ENCODE measurements at regions not wholly inside any gene's neighbourhood (a gene's known extent, or its start where the extent isn't known, plus 50 kb on each side); places are given as distances from the start of the nearest gene placed in this dataset.
"Not testable (repeated sequence)": the region's sequence is repeated elsewhere in the genome, so short reads cannot be mapped to it uniquely, and the experiment has no call there.

GRCh38 chr4:28443801-28444412, 1583.3 kb downstream of the STIM2 start:
- peak; percentile 50 to 66 for DNase-seq
- Histone ChIP-seq H3K4me3 (no peak overlapping the region), H3K36me3 (no peaks in the 10 kb centered on the region), H3K4me1 (peaks cover 5% of the 10 kb centered on the region), H3K27me3 (no peaks in the 10 kb centered on the region), H3K9me3 (replicated peaks) (no peaks in the 10 kb centered on the region), H3K27ac (peak overlapping the region; percentile 42)

GRCh38 chr4:28444886-28445496, 1584.3 kb downstream of the STIM2 start:
- Histone ChIP-seq H3K27ac (no peak overlapping the region), H3K9me3 (replicated peaks) (no peaks in the 10 kb centered on the region), H3K4me3 (no peak overlapping the region), H3K27me3 (no peaks in the 10 kb centered on the region), H3K4me1 (peaks cover 8% of the 10 kb centered on the region), H3K36me3 (no peaks in the 10 kb centered on the region)
- no peak for DNase-seq

GRCh38 chr4:28449085-28449484, 1588.4 kb downstream of the STIM2 start:
- DNase-seq = no peak

GRCh38 chr4:28451346-28451745, 1590.7 kb downstream of the STIM2 start:
- Histone ChIP-seq H3K4me1 (peaks cover 28% of the 10 kb centered on the region), H3K4me3 (no peak overlapping the region), H3K27me3 (no peaks in the 10 kb centered on the region), H3K9me3 (replicated peaks) (no peaks in the 10 kb centered on the region), H3K27ac (peak overlapping the region; percentile 52), H3K36me3 (no peaks in the 10 kb centered on the region)
- DNase-seq = peak; percentile 55 to 83

More at GRCh38 chr4:28449085-28449484, 1588.4 kb downstream of the STIM2 start:
- Histone ChIP-seq H3K27me3 (no peaks in the 10 kb centered on the region), H3K36me3 (no peaks in the 10 kb centered on the region), H3K4me3 (no peak overlapping the region), H3K9me3 (replicated peaks) (no peaks in the 10 kb centered on the region), H3K4me1 (peaks cover 28% of the 10 kb centered on the region), H3K27ac (no peak overlapping the region)

- DNase-seq = peak; percentile 75 to 94
- Histone ChIP-seq H3K4me1 (peaks cover 20% of the 10 kb centered on the region), H3K27ac (peak overlapping the region; percentile 93), H3K4me3 (peak overlapping the region; percentile 24), H3K36me3 (no peaks in the 10 kb centered on the region), H3K9me3 (replicated peaks) (no peaks in the 10 kb centered on the region), H3K27me3 (no peaks in the 10 kb centered on the region)
Observed at GRCh38 chr4:28462766-28463700, 1602.4 kb downstream of the STIM2 start.

- no peak for DNase-seq
- H3K27me3 ChIP-seq = no peaks in the 10 kb centered on the region
- H3K4me1 ChIP-seq = peaks cover 21% of the 10 kb centered on the region
- H3K4me3 ChIP-seq = no peak overlapping the region
- H3K27ac ChIP-seq = peak overlapping the region; percentile 93; the same call in 1 of the 2 replicates
- no peaks in the 10 kb centered on the region for H3K36me3 ChIP-seq
- H3K9me3 ChIP-seq (replicated peaks) = no peaks in the 10 kb centered on the region
Observed at GRCh38 chr4:28464823-28465222, 1604.2 kb downstream of the STIM2 start.

- DNase-seq; H3K27ac ChIP-seq; H3K27me3 ChIP-seq; H3K9me3 ChIP-seq (replicated peaks); H3K4me3 ChIP-seq; H3K36me3 ChIP-seq: not testable (repeated sequence)
- peaks cover 19% of the 10 kb centered on the region for H3K4me1 ChIP-seq
Observed at GRCh38 chr4:28466886-28467285, 1606.2 kb downstream of the STIM2 start.

GRCh38 chr4:28469387-28469786, 1608.7 kb downstream of the STIM2 start:
- Histone ChIP-seq H3K36me3 (no peaks in the 10 kb centered on the region), H3K4me1 (peaks cover 8% of the 10 kb centered on the region), H3K9me3 (replicated peaks) (no peaks in the 10 kb centered on the region), H3K27ac (no peak overlapping the region), H3K27me3 (no peaks in the 10 kb centered on the region), H3K4me3 (no peak overlapping the region)
- no peak for DNase-seq

- Histone ChIP-seq H3K4me1 (peaks cover 5% of the 10 kb centered on the region; the same call in 1 of the 2 replicates), H3K36me3 (no peaks in the 10 kb centered on the region), H3K4me3 (no peak overlapping the region), H3K9me3 (replicated peaks) (no peaks in the 10 kb centered on the region), H3K27me3 (no peaks in the 10 kb centered on the region), H3K27ac (no peak overlapping the region)
- DNase-seq = peak in 1 of 2 experiments; percentile 5
Observed at GRCh38 chr4:28469886-28470285, 1609.2 kb downstream of the STIM2 start.

GRCh38 chr4:28475381-28475780, 1614.7 kb downstream of the STIM2 start:
- no peak overlapping the region for H3K4me3 ChIP-seq
- no peaks in the 10 kb centered on the region for H3K36me3 ChIP-seq
- no peaks in the 10 kb centered on the region for H3K4me1 ChIP-seq
- H3K9me3 ChIP-seq (replicated peaks) = no peaks in the 10 kb centered on the region
- no peak for DNase-seq
- no peaks in the 10 kb centered on the region for H3K27me3 ChIP-seq
- no peak overlapping the region for H3K27ac ChIP-seq

- no peak for DNase-seq
- no peak overlapping the region for H3K4me3 ChIP-seq
- H3K36me3 ChIP-seq = no peaks in the 10 kb centered on the region
- peaks cover 9% of the 10 kb centered on the region; the same call in 1 of the 2 replicates for H3K4me1 ChIP-seq
- H3K27ac ChIP-seq = no peak overlapping the region
- no peaks in the 10 kb centered on the region for H3K27me3 ChIP-seq
- peaks cover 6% of the 10 kb centered on the region; the same call in 1 of the 2 replicates for H3K9me3 ChIP-seq (replicated peaks)
Observed at GRCh38 chr4:28479666-28480065, 1619.0 kb downstream of the STIM2 start.

GRCh38 chr4:28481565-28481964, 1620.9 kb downstream of the STIM2 start:
- no peaks in the 10 kb centered on the region for H3K36me3 ChIP-seq
- H3K4me1 ChIP-seq = peaks cover 9% of the 10 kb centered on the region; the same call in 1 of the 2 replicates
- peaks cover 6% of the 10 kb centered on the region; the same call in 1 of the 2 replicates for H3K9me3 ChIP-seq (replicated peaks)
- DNase-seq = no peak
- no peak overlapping the region for H3K27ac ChIP-seq
- H3K4me3 ChIP-seq = no peak overlapping the region
- H3K27me3 ChIP-seq = no peaks in the 10 kb centered on the region

GRCh38 chr4:28482580-28483270, 1622.1 kb downstream of the STIM2 start:
- Histone ChIP-seq H3K36me3 (no peaks in the 10 kb centered on the region), H3K4me1 (peaks cover 9% of the 10 kb centered on the region; the same call in 1 of the 2 replicates), H3K4me3 (no peak overlapping the region), H3K27me3 (no peaks in the 10 kb centered on the region), H3K9me3 (replicated peaks) (peaks cover 6% of the 10 kb centered on the region; the same call in 1 of the 2 replicates), H3K27ac (peak overlapping the region; percentile 1; the same call in 1 of the 2 replicates)
- peak; percentile 19 to 46 for DNase-seq

- no peak overlapping the region for H3K27ac ChIP-seq
- no peak overlapping the region for H3K4me3 ChIP-seq
- no peaks in the 10 kb centered on the region for H3K36me3 ChIP-seq
- H3K9me3 ChIP-seq (replicated peaks) = no peaks in the 10 kb centered on the region; the same call in 1 of the 2 replicates
- H3K4me1 ChIP-seq = no peaks in the 10 kb centered on the region
- no peak for DNase-seq
- H3K27me3 ChIP-seq = no peaks in the 10 kb centered on the region
Observed at GRCh38 chr4:28488021-28488420, 1627.4 kb downstream of the STIM2 start.

Data from SJCRH30 (cell line).